Thyroid gland (tissue), 4 donors: ENCODE measurements at regions not wholly inside any gene's neighbourhood (a gene's known extent, or its start where the extent isn't known, plus 50 kb on each side); places are given as distances from the start of the nearest gene placed in this dataset.

Experiments used
- POLR2A ChIP-seq, 2 donors: fragments of 450-650 bp; IDR thresholded peaks; one replicate each; pipeline ENCODE4 v1.6.1; 2017; ENCODE audit warnings: antibody characterized with exemption in 2 of 2, mild to moderate bottlenecking in 2 of 2, moderate library complexity in 1 of 2
- TF ChIP-seq, protein P1 (sequence below), 6 experiments: fragments of 200-600 bp in 3 of 6; fragments of 450-650 bp in 3 of 6; sonication (generic) in 3 of 6; IDR thresholded peaks; one replicate each; pipeline ENCODE4 v1.5.1; 2016 to 2019; ENCODE audit warnings: antibody characterized with exemption in 6 of 6, mild to moderate bottlenecking in 2 of 6, inconsistent platforms in 1 of 6, moderate library complexity in 1 of 6

DNA sequence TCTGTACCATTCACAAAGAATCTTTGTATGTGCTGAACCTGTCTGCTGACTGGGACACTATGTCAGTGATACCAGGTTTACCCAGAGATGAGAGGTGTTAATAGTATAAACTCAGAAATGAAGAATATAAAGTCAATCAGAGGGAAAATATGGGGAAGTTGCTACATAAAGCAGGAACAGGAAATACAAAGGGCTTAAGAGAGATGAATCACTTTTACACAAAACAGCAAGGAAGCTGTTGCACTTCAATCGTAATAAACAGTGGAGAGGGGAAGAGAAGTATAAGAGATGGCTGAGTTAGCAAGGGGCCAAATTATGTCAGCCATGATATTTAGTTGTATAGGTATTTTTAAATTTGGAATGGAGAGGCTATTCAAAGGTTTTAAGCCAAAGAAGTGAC, 890.2 kb upstream of the NCAM2 start:
- TF ChIP-seq POLR2A (IDR thresholded peaks at IDR 0.05): no peak
- TF ChIP-seq, protein P1, sequence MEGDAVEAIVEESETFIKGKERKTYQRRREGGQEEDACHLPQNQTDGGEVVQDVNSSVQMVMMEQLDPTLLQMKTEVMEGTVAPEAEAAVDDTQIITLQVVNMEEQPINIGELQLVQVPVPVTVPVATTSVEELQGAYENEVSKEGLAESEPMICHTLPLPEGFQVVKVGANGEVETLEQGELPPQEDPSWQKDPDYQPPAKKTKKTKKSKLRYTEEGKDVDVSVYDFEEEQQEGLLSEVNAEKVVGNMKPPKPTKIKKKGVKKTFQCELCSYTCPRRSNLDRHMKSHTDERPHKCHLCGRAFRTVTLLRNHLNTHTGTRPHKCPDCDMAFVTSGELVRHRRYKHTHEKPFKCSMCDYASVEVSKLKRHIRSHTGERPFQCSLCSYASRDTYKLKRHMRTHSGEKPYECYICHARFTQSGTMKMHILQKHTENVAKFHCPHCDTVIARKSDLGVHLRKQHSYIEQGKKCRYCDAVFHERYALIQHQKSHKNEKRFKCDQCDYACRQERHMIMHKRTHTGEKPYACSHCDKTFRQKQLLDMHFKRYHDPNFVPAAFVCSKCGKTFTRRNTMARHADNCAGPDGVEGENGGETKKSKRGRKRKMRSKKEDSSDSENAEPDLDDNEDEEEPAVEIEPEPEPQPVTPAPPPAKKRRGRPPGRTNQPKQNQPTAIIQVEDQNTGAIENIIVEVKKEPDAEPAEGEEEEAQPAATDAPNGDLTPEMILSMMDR (IDR thresholded peaks at IDR 0.05): no peak
